BE2C (cell line): ENCODE measurements at regions not wholly inside any gene's neighbourhood (a gene's known extent, or its start where the extent isn't known, plus 50 kb on each side); places are given as distances from the start of the nearest gene placed in this dataset.

ENCODE experiments used
- DNase-seq: peaks from one replicate; pipeline ENCODE4 v3.0.0-alpha.2; 2020
- H3K27me3 ChIP-seq: fragments of 250-450 bp; sonication (Bioruptor Pico); 2 replicates; pipeline ENCODE4 v1.5.1; 2020; ENCODE audit warnings: mild to moderate bottlenecking
- H3K36me3 ChIP-seq: fragments of 250-450 bp; sonication (Bioruptor Pico); 2 replicates; pipeline ENCODE4 v1.5.1; 2020; ENCODE audit warnings: mild to moderate bottlenecking
- H3K4me1 ChIP-seq: fragments of 250-450 bp; sonication (Bioruptor Pico); 2 replicates; pipeline ENCODE4 v1.5.1; 2020
- H3K4me3 ChIP-seq: 2 replicates; pipeline ENCODE4 v1.5.1; 2011; ENCODE audit warnings: low read depth, low read length
- H3K9me3 ChIP-seq: fragments of 250-450 bp; sonication (Bioruptor Pico); 2 replicates; pipeline ENCODE4 v1.5.1; 2020
- TF ChIP-seq, protein P1 (sequence below): IDR thresholded peaks from 2 replicates; pipeline ENCODE4 v1.5.1; 2012; ENCODE audit warnings: mild to moderate bottlenecking, low read depth, low read length

DNA sequence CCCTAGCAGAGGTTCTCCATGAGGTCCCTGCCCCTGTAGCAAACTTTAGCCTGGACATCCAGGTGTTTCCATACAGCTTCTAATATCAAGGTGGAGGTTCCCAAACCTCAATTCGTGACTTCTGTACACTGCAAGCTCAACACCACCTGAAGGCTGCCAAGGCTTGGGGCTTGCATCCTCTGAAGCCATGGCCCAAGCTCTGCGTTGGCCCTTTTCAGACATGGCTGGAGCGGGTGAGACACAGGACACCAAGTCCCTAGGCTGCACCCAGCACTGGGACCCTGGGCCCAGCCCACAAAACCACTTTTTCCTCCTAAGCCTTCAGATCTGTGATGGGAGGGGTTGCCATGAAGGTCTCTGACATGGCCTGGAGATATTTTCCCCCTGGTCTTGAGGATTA, 1292.0 kb downstream of the CDH8 start:
- Histone ChIP-seq H3K9me3 (no peaks in the 10 kb centered on the region; the same call in 1 of the 2 replicates), H3K4me3 (no peak overlapping the region), H3K36me3 (no peaks in the 10 kb centered on the region), H3K4me1 (no peaks in the 10 kb centered on the region), H3K27me3 (no peaks in the 10 kb centered on the region)
- TF ChIP-seq, protein P1, sequence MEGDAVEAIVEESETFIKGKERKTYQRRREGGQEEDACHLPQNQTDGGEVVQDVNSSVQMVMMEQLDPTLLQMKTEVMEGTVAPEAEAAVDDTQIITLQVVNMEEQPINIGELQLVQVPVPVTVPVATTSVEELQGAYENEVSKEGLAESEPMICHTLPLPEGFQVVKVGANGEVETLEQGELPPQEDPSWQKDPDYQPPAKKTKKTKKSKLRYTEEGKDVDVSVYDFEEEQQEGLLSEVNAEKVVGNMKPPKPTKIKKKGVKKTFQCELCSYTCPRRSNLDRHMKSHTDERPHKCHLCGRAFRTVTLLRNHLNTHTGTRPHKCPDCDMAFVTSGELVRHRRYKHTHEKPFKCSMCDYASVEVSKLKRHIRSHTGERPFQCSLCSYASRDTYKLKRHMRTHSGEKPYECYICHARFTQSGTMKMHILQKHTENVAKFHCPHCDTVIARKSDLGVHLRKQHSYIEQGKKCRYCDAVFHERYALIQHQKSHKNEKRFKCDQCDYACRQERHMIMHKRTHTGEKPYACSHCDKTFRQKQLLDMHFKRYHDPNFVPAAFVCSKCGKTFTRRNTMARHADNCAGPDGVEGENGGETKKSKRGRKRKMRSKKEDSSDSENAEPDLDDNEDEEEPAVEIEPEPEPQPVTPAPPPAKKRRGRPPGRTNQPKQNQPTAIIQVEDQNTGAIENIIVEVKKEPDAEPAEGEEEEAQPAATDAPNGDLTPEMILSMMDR, result no peak
- DNase-seq, result no peak

DNA sequence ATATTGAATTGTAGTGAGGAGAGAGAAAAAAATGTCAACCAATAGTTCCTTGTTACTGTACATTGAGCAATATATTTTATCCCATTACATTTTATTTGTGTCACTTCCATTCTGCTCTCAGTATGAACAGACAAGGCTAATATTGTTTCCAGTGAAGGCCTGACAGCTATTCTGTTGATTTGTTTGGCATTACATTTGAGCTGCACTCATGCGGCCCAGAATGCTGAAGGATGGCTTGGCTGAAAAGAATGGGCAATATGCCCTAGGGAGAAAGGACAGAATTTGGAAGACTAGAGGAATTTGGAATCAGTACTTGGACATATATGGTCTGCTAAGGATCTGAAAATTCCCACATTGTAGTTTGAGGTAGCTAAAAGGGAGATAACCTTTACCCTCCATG, 1294.4 kb downstream of the CDH8 start:
- no peak for DNase-seq
- Histone ChIP-seq H3K27me3 (no peaks in the 10 kb centered on the region), H3K36me3 (no peaks in the 10 kb centered on the region), H3K4me3 (no peak overlapping the region), H3K4me1 (no peaks in the 10 kb centered on the region), H3K9me3 (no peaks in the 10 kb centered on the region; the same call in 1 of the 2 replicates)
- TF ChIP-seq, protein P1, result no peak

DNA sequence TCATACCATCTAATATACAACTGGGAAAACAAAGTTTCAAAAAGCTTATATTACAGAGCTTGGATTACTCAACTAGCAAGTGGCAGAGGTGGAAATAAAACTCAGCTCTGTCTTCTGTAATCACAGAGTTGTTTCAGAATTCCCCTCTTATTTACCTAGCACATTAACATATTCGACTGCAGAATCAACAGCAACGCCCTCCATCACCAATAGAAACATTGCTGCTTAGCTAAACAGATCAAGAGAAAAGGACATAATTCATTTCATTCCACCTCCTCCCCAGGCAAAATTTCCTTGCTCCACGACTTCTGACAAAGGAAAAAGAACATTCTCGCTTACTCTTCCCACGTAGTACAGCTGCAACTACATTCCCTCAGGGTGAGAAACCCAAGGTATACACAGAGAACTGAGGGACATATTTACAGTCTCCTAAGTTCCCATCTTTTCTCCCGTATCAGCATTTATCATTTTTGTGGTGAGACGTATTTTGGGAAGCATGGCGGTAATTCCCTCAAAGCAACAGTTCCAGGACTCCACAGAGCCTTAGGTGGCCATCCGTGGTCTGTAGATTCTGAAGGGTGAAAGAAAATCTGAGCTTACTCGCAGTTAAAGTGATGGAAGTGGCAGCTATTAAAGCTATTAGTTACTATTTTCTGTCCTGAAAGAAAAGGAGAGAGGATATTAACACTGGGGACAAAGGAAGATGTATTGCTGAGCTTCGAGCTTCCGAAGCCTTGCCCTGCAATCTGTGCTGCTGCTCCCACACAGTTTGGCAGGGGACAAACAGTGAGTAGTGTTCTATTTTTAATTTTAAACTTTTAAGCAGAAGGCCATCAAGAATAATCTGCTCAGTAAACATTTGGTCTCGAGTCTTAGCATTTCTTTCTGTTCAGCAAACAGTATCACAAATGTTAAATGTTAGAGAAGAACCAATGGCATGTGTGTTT, 1296.2 kb downstream of the CDH8 start:
- Histone ChIP-seq H3K27me3 (no peaks in the 10 kb centered on the region), H3K4me1 (no peaks in the 10 kb centered on the region), H3K4me3 (no peak overlapping the region), H3K9me3 (no peaks in the 10 kb centered on the region; the same call in 1 of the 2 replicates), H3K36me3 (no peaks in the 10 kb centered on the region)
- TF ChIP-seq, protein P1, result no peak
- no peak for DNase-seq

DNA sequence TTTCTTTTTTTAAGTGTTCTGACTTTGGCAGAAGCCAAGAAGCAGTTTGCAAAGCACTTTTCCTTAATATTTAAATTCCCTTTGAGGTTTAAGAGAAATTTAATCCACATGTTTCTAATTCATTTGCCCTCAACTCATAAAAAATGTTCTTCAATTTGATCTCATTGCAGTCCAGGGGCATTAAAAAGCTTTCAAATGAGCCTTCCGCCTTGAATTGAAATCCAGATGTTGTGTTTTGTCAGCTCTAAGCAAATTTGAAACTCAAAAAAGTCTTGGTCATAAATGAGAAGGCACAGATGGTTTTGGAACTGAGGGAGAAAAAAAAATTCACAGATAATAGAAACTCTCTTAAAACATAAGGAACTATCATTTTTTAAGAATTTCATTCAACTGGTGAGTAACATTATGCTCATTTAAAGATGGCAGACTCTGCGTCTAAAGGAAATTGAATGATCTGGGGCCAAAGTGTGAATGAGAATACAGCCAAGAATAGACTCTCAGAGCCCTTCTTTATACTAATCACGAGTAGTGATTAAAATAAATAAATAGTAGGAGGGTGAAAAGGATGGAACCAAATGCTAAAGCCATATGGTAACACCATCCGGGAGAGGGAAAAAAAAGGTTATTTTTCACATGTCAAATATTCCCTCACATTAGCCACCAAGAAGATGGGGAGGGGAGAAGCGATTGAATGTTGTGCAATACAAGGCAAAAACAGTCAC, 1304.7 kb downstream of the CDH8 start:
- Histone ChIP-seq H3K4me3 (no peak overlapping the region), H3K9me3 (peaks cover 3% of the 10 kb centered on the region), H3K27me3 (no peaks in the 10 kb centered on the region), H3K36me3 (no peaks in the 10 kb centered on the region), H3K4me1 (no peaks in the 10 kb centered on the region)
- DNase-seq, result no peak
- TF ChIP-seq, protein P1, result no peak

DNA sequence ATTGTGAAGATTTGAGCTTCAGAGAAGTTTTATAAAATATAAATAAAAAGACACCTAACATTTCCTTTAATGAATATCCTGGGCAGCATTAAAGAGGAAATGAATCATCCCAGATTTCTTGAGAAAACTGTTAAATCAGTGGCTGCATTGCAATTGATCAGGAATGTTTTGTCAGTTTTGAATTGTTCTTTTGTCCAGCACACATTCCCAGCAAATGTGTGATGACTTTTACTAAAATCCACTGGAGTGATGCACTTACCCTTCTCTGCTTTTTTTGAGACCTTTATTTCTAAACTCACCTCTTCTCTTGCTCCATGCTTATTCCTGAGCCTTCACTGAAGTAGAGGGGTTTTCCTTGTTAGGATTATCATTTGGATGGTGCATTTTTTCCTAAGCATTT, 1307.2 kb downstream of the CDH8 start:
- Histone ChIP-seq H3K9me3 (peaks cover 3% of the 10 kb centered on the region), H3K36me3 (no peaks in the 10 kb centered on the region), H3K27me3 (no peaks in the 10 kb centered on the region), H3K4me3 (no peak overlapping the region), H3K4me1 (no peaks in the 10 kb centered on the region)
- no peak for DNase-seq
- TF ChIP-seq, protein P1, result no peak

DNA sequence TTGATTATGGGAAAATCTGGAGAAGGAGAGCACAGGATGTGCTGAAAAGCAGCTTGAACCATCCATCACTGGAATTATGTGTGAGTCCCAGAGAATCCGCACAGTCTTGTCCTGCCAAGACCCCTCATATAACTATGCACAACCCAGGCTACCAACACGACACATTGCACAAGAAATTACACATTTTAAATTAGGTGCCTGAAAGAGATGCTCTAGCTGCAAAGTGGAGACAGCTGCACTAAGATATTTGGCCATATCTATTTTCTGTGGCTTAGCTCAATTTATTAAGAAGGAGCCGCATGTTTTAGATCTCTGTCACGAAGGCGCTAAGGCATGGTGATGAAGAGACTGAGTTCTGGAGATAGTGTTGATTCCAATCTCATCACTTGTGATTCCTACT, 1308.4 kb downstream of the CDH8 start:
- H3K4me1 ChIP-seq, result no peaks in the 10 kb centered on the region
- no peak overlapping the region for H3K4me3 ChIP-seq
- H3K36me3 ChIP-seq, result no peaks in the 10 kb centered on the region
- TF ChIP-seq, protein P1, result no peak
- DNase-seq, result no peak
- H3K9me3 ChIP-seq, result peaks cover 3% of the 10 kb centered on the region
- no peaks in the 10 kb centered on the region for H3K27me3 ChIP-seq
